Breast epithelium (tissue), 4 donors: ENCODE measurements at regions not wholly inside any gene's neighbourhood (a gene's known extent, or its start where the extent isn't known, plus 50 kb on each side); places are given as distances from the start of the nearest gene placed in this dataset.

Source experiments
- DNase-seq, 2 donors: peaks; one replicate each; pipeline ENCODE4 v3.0.0-alpha.2; 2019; ENCODE audit warnings: low spot score in 2 of 2
- H3K27ac ChIP-seq, 2 donors: fragments of 200-600 bp; sonication (generic) in 1 of 2; one replicate each; pipeline ENCODE4 v1.5.1; 2016 to 2019; ENCODE audit warnings: mild to moderate bottlenecking in 1 of 2
- H3K27me3 ChIP-seq, 2 donors: fragments of 200-600 bp; sonication (generic) in 1 of 2; one replicate each; pipeline versions ENCODE4 v1.5.1 to v1.6.0; 2017 to 2019; ENCODE audit warnings: control low read depth in 1 of 2, mild to moderate bottlenecking in 1 of 2
- H3K36me3 ChIP-seq: fragments of 200-600 bp; one replicate; pipeline ENCODE4 v1.5.1; 2019
- H3K4me1 ChIP-seq, 2 donors: fragments of 200-600 bp; sonication (generic); one replicate each; pipeline ENCODE4 v1.5.1; 2016 to 2019; ENCODE audit warnings: control low read depth in 1 of 2
- H3K4me3 ChIP-seq, 3 donors: fragments of 200-600 bp; sonication (generic); 1 replicate in 2 of 3; 2 replicates in 1 of 3; pipeline ENCODE4 v1.5.1; 2016 to 2019; ENCODE audit warnings: mild to moderate bottlenecking in 3 of 3, moderate library complexity in 2 of 3
- H3K9me3 ChIP-seq, 2 donors: fragments of 200-600 bp; sonication (generic) in 1 of 2; one replicate each; pipeline ENCODE4 v1.5.1; 2016 to 2019; ENCODE audit warnings: control low read depth in 1 of 2
- POLR2A ChIP-seq: fragments of 450-650 bp; IDR thresholded peaks from one replicate; pipeline ENCODE4 v1.6.1; 2016; ENCODE audit warnings: antibody characterized with exemption, mild to moderate bottlenecking, moderate library complexity
- POLR2AphosphoS5 ChIP-seq, 3 donors: sonication (generic); formaldehyde crosslinking; IDR thresholded peaks; one replicate each; pipeline ENCODE4 v1.6.1; 2017; ENCODE audit warnings: antibody characterized with exemption in 3 of 3
- intact Hi-C: fragments of 100-400 bp; cut with DNase I; formaldehyde crosslinking; loops from one replicate; pipeline ENCODE4 v1.15.1; 2023; ENCODE audit warnings: low total_unique reads
- TF ChIP-seq, protein P1 (sequence below), 3 donors: fragments of 450-650 bp; IDR thresholded peaks; one replicate each; pipeline ENCODE4 v1.5.1; 2016 to 2017; ENCODE audit warnings: antibody characterized with exemption in 3 of 3, mild to moderate bottlenecking in 3 of 3, moderate library complexity in 3 of 3

DNA sequence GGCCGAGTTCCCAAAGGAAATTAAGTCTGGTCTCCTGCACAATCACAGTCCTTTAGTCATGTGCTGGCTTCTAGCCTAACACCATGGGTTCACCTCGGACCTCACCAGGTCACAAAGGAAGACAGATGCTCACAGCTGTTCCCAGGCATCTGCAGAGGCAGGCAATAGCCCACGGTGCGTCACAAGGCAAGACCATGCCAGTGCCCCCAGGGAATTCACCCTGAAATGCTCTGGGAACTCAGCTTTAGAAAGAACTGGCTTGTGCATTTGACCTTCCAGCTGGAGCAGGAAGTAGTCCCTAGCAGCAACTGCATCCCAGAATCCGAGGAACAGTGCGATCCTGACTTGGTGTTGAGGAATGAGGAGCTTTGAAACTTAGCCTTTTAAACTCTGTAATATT, 96.8 kb upstream of the WASF3 start:
- H3K27me3 ChIP-seq, result peaks cover 0 to 5% of the 10 kb centered on the region in 2 donors
- H3K4me3 ChIP-seq, result no peak overlapping the region
- no peaks in the 10 kb centered on the region for H3K9me3 ChIP-seq
- no peak overlapping the region for H3K27ac ChIP-seq
- H3K4me1 ChIP-seq, result no peaks in the 10 kb centered on the region
- H3K36me3 ChIP-seq, result no peaks in the 10 kb centered on the region
- intact Hi-C loops, result loop anchor here (5.0 kb wide), 1 partner anchor 1342 kb away; no protein-coding TSS in a partner anchor
- DNase-seq, result no peak
- TF ChIP-seq POLR2AphosphoS5 (IDR thresholded peaks at IDR 0.05) (no peak), POLR2A (no peak)
- TF ChIP-seq, protein P1, sequence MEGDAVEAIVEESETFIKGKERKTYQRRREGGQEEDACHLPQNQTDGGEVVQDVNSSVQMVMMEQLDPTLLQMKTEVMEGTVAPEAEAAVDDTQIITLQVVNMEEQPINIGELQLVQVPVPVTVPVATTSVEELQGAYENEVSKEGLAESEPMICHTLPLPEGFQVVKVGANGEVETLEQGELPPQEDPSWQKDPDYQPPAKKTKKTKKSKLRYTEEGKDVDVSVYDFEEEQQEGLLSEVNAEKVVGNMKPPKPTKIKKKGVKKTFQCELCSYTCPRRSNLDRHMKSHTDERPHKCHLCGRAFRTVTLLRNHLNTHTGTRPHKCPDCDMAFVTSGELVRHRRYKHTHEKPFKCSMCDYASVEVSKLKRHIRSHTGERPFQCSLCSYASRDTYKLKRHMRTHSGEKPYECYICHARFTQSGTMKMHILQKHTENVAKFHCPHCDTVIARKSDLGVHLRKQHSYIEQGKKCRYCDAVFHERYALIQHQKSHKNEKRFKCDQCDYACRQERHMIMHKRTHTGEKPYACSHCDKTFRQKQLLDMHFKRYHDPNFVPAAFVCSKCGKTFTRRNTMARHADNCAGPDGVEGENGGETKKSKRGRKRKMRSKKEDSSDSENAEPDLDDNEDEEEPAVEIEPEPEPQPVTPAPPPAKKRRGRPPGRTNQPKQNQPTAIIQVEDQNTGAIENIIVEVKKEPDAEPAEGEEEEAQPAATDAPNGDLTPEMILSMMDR (IDR thresholded peaks at IDR 0.05), result no peak

DNA sequence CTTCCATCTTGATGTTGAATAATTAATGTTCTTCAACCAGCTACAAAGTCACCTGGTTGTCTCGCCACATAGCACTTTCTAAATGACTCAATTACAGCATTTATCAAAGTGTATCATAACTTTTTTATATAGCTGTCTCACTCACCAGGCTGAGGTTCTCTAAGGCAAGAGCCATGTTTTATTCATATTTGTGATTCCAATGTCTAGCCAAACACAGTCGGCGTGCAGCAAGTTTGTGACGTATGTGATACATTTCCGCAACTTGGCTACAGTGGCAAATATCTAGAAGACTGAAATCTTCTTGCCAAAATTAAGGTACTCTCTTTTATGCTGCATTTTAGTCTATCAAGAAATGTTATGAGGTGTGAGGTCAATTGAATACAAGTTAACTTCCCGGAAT, 94.2 kb upstream of the WASF3 start:
- Histone ChIP-seq H3K4me3 (no peak overlapping the region), H3K9me3 (no peaks in the 10 kb centered on the region), H3K27ac (no peak overlapping the region), H3K4me1 (no peaks in the 10 kb centered on the region), H3K36me3 (no peaks in the 10 kb centered on the region), H3K27me3 (peaks cover 0 to 5% of the 10 kb centered on the region in 2 donors)
- intact Hi-C loops, result loop anchor here (5.0 kb wide), 1 partner anchor 1339 kb away; no protein-coding TSS in a partner anchor
- TF ChIP-seq, protein P1 (IDR thresholded peaks at IDR 0.05), result no peak
- TF ChIP-seq POLR2A (no peak), POLR2AphosphoS5 (IDR thresholded peaks at IDR 0.05) (no peak)
- no peak for DNase-seq

DNA sequence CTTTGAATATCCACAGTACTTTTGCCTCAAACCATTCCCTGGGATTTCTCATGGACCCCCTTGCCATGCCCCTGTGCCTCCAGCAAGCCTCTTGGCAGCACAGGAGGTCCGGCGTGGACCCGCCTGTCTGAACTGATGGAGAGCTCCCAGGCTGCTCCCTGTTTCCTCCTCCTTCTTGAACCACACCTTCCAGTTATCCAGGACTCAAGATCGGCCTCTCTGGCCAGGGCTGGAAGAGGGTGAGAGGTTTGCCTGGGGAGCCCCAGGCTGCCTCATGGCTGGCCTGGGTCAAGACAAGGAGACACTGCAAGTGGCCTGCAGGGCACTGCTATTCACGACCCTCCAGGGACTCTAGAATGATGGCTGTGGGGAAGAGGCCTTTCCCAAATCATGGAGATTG, 93.6 kb upstream of the WASF3 start:
- Histone ChIP-seq H3K4me3 (no peak overlapping the region), H3K9me3 (no peaks in the 10 kb centered on the region), H3K36me3 (no peaks in the 10 kb centered on the region), H3K27me3 (peaks cover 0 to 5% of the 10 kb centered on the region in 2 donors), H3K27ac (no peak overlapping the region), H3K4me1 (no peaks in the 10 kb centered on the region)
- TF ChIP-seq, protein P1 (IDR thresholded peaks at IDR 0.05), result no peak
- TF ChIP-seq POLR2A (no peak), POLR2AphosphoS5 (IDR thresholded peaks at IDR 0.05) (no peak)
- intact Hi-C loops, result loop anchor here (5.0 kb wide), 1 partner anchor 1338 kb away; no protein-coding TSS in a partner anchor
- no peak for DNase-seq

DNA sequence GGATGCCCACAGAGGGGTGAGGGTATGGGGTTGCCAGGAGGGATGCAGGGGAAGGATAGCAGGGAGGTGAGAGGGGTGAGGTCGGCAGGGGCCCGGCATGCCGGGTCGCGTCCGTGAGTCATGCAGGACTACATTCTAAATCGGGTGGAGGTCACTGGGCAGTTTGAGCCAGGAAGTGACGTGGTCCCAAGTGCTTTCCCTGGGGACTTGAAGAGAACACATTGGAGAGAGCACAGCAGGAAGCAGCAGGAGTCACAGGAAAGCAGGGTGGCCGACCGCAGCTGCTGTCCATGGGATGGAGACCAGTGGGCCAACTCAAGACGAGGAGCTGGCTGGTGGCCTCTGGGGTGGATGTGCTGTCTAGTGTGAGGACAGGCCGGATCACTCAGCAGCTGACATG, 92.0 kb upstream of the WASF3 start:
- Histone ChIP-seq H3K4me3 (no peak overlapping the region), H3K4me1 (no peaks in the 10 kb centered on the region), H3K36me3 (no peaks in the 10 kb centered on the region), H3K27ac (no peak overlapping the region), H3K9me3 (no peaks in the 10 kb centered on the region), H3K27me3 (peaks cover 0 to 5% of the 10 kb centered on the region in 2 donors)
- DNase-seq, result no peak
- TF ChIP-seq, protein P1 (IDR thresholded peaks at IDR 0.05), result no peak
- no peak for TF ChIP-seq POLR2A
- no peak for TF ChIP-seq POLR2AphosphoS5 (IDR thresholded peaks at IDR 0.05)
- intact Hi-C loops, result no loop called here

DNA sequence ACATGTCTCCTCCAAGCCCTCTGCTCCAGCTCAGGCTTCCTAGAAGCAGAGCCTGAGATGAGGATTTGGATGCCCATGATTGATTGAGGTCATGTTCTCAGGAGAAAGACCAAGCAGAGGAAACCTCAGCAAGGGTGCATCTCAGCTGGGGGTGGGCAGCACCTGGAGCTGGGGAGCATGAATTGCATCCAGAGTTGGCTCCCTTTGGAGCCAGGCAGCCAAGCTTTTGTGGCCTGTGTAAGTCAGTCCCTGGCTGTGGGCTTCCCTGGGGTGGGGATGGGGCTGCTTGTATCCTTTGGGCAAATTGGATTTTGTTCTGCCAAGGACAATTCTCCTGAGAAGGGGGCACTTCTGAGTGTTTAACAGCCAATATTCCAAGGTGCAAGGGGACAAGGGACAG, 91.5 kb upstream of the WASF3 start:
- H3K4me3 ChIP-seq, result no peak overlapping the region
- H3K36me3 ChIP-seq, result no peaks in the 10 kb centered on the region
- H3K27ac ChIP-seq, result no peak overlapping the region
- DNase-seq, result no peak
- no peaks in the 10 kb centered on the region for H3K9me3 ChIP-seq
- intact Hi-C loops, result no loop called here
- no peaks in the 10 kb centered on the region for H3K4me1 ChIP-seq
- no peak for TF ChIP-seq POLR2A
- TF ChIP-seq POLR2AphosphoS5 (IDR thresholded peaks at IDR 0.05), result no peak
- TF ChIP-seq, protein P1 (IDR thresholded peaks at IDR 0.05), result no peak
- H3K27me3 ChIP-seq, result peaks cover 0 to 5% of the 10 kb centered on the region in 2 donors
